Keratinocyte (primary cell): ENCODE measurements at regions not wholly inside any gene's neighbourhood (a gene's known extent, or its start where the extent isn't known, plus 50 kb on each side); places are given as distances from the start of the nearest gene placed in this dataset.

Experiments used
- DNase-seq: peaks from one replicate; pipeline ENCODE4 v3.0.0-alpha.2; 2011; ENCODE audit warnings: low read depth, missing footprints, low spot score
- FAIRE-seq: peaks from 2 replicates; lab custom pipeline; 2011; peaks lifted over from hg19 to GRCh38; lab: Jason Lieb, UNC
- H2AFZ ChIP-seq: 2 replicates; pipeline ENCODE4 v1.6.0; 2012; ENCODE audit warnings: low read length, control low read depth, inconsistent platforms; ENCODE audit not compliant: control insufficient read depth
- H3K27ac ChIP-seq: 2 replicates; pipeline ENCODE4 v1.5.1; 2011; ENCODE audit warnings: low read length; ENCODE audit not compliant: control insufficient read depth, insufficient read depth
- H3K27me3 ChIP-seq: 3 replicates; pipeline ENCODE4 v1.6.0; 2011; ENCODE audit warnings: low read length; ENCODE audit not compliant: control insufficient read depth, insufficient read depth; ENCODE audit errors: extremely low read depth
- H3K36me3 ChIP-seq, 2 experiments: 2 replicates in 1 of 2; 3 replicates in 1 of 2; pipeline ENCODE4 v1.5.1; 2011; ENCODE audit warnings: low read length in 2 of 2, mild to moderate bottlenecking in 1 of 2; ENCODE audit not compliant: control insufficient read depth in 2 of 2, insufficient read depth in 2 of 2; ENCODE audit errors: extremely low read depth in 1 of 2
- H3K4me1 ChIP-seq: 3 replicates; pipeline ENCODE4 v1.5.1; 2011; ENCODE audit warnings: low read length; ENCODE audit not compliant: control insufficient read depth, insufficient read depth; ENCODE audit errors: extremely low read depth
- H3K4me2 ChIP-seq: 3 replicates; pipeline ENCODE4 v1.6.0; 2011; ENCODE audit warnings: low read depth, low read length; ENCODE audit not compliant: control insufficient read depth, insufficient read depth; ENCODE audit errors: extremely low read depth
- H3K4me3 ChIP-seq, 3 experiments: fragments of 200-600 bp in 1 of 3; sonication (generic) in 1 of 3; 2 replicates in 2 of 3; 3 replicates in 1 of 3; pipeline ENCODE4 v1.5.1; 2011 to 2016; ENCODE audit warnings: low read length in 3 of 3, mild to moderate bottlenecking in 3 of 3, control low read depth in 2 of 3, inconsistent platforms in 1 of 3, low read depth in 1 of 3, mixed read lengths in 1 of 3, mixed run types in 1 of 3, moderate library complexity in 1 of 3; ENCODE audit not compliant: control insufficient read depth in 2 of 3, insufficient read depth in 2 of 3; ENCODE audit errors: extremely low read depth in 1 of 3
- H3K79me2 ChIP-seq: 2 replicates; pipeline ENCODE4 v1.6.0; 2012; ENCODE audit warnings: low read length; ENCODE audit not compliant: control insufficient read depth, insufficient read depth
- H3K9ac ChIP-seq: 3 replicates; pipeline ENCODE4 v1.6.0; 2011; ENCODE audit warnings: low read length; ENCODE audit not compliant: control insufficient read depth, insufficient read depth; ENCODE audit errors: extremely low read depth
- H3K9me1 ChIP-seq: 3 replicates; pipeline ENCODE4 v1.6.0; 2011; ENCODE audit warnings: low read length; ENCODE audit not compliant: control insufficient read depth, insufficient read depth; ENCODE audit errors: extremely low read depth
- H3K9me3 ChIP-seq: 2 replicates; pipeline ENCODE4 v1.5.1; 2012; ENCODE audit warnings: low read depth, low read length; ENCODE audit not compliant: control insufficient read depth
- H4K20me1 ChIP-seq: 3 replicates; pipeline ENCODE4 v1.6.0; 2011; ENCODE audit warnings: low read length; ENCODE audit not compliant: control insufficient read depth, insufficient read depth; ENCODE audit errors: extremely low read depth
- CTCF ChIP-seq, 3 experiments: IDR thresholded peaks in 1 of 3; conservative IDR thresholded peaks in 1 of 3; optimal IDR thresholded peaks in 1 of 3; 2 replicates in 2 of 3; 3 replicates in 1 of 3; pipeline versions ENCODE3 to v1.5.1; 2011; ENCODE audit warnings: low read length in 3 of 3, mild to moderate bottlenecking in 3 of 3, moderate library complexity in 2 of 3, control low read depth in 1 of 3, inconsistent platforms in 1 of 3; ENCODE audit not compliant: insufficient read depth in 2 of 3; ENCODE audit errors: extremely low read depth in 1 of 3
- EZH2 ChIP-seq: IDR thresholded peaks from one replicate; pipeline ENCODE4 v1.6.1; 2012; ENCODE audit warnings: inconsistent platforms, mild to moderate bottlenecking, low read length, moderate library complexity
- dilution Hi-C: fragments of 300-500 bp; cut with MboI; formaldehyde crosslinking; loops from one replicate; pipeline ENCODE4 v1.7.0; 2020; ENCODE audit warnings: low sequenced_read_pairs; ENCODE audit not compliant: extremely low pct_ligation_motif_present

GRCh38 chr1:187185389-187185788 lies 356.6 kb downstream of the PLA2G4A start:
- H3K4me3 ChIP-seq = no peak overlapping the region
- no peak overlapping the region for H2AFZ ChIP-seq
- no peaks in the 10 kb centered on the region for H3K79me2 ChIP-seq
- no peak for TF ChIP-seq EZH2
- TF ChIP-seq CTCF (optimal IDR thresholded peaks at IDR 0.05 in 1 of 3, IDR thresholded peaks at IDR 0.05 in 1 of 3, conservative IDR thresholded peaks at IDR 0.05 in 1 of 3; ENCODE audit: extremely low read depth in 1 of 3, insufficient read depth in 2 of 3, low read length in 3 of 3) = no peak
- H3K4me2 ChIP-seq = no peak overlapping the region
- dilution Hi-C loops = no loop called here
- no peak overlapping the region for H3K9ac ChIP-seq
- H3K27ac ChIP-seq = no peak overlapping the region
- H3K4me1 ChIP-seq = no peaks in the 10 kb centered on the region
- no peaks in the 10 kb centered on the region for H3K9me1 ChIP-seq
- no peaks in the 10 kb centered on the region for H4K20me1 ChIP-seq
- no peaks in the 10 kb centered on the region for H3K36me3 ChIP-seq
- DNase-seq (no peak), FAIRE-seq (no peak)
- no peaks in the 10 kb centered on the region for H3K27me3 ChIP-seq
- H3K9me3 ChIP-seq = no peaks in the 10 kb centered on the region

- Histone ChIP-seq H3K9ac (no peak overlapping the region), H3K27me3 (no peaks in the 10 kb centered on the region), H3K27ac (no peak overlapping the region), H3K36me3 (no peaks in the 10 kb centered on the region), H3K4me1 (no peaks in the 10 kb centered on the region), H2AFZ (no peak overlapping the region), H3K79me2 (no peaks in the 10 kb centered on the region), H3K4me2 (no peak overlapping the region), H3K9me1 (no peaks in the 10 kb centered on the region), H3K4me3 (no peak overlapping the region), H4K20me1 (no peaks in the 10 kb centered on the region), H3K9me3 (no peaks in the 10 kb centered on the region)
- dilution Hi-C loops = no loop called here
- FAIRE-seq = no peak
- TF ChIP-seq EZH2 = no peak
- TF ChIP-seq CTCF (optimal IDR thresholded peaks at IDR 0.05 in 1 of 3, IDR thresholded peaks at IDR 0.05 in 1 of 3, conservative IDR thresholded peaks at IDR 0.05 in 1 of 3; ENCODE audit: extremely low read depth in 1 of 3, insufficient read depth in 2 of 3, low read length in 3 of 3) = no peak
- no peak for DNase-seq
Observed at GRCh38 chr1:187197685-187198084, 368.9 kb downstream of the PLA2G4A start.
